GM21528 (cell line): ENCODE measurements at regions not wholly inside any gene's neighbourhood (a gene's known extent, or its start where the extent isn't known, plus 50 kb on each side); places are given as distances from the start of the nearest gene placed in this dataset.
"Not testable (repeated sequence)": the region's sequence is repeated elsewhere in the genome, so short reads cannot be mapped to it uniquely, and the experiment has no call there.

Experiments used
- ATAC-seq: cut with Tn5 transposase; IDR thresholded peaks from one replicate; pipeline ENCODE4 v1.9.1; 2021; ENCODE audit warnings: mild to moderate bottlenecking, moderate library complexity; ENCODE audit not compliant: unreplicated experiment, low FRiP score

GRCh38 chr5:42235241-42235640 is 188.0 kb upstream of the GHR start:
- no peak for ATAC-seq

- ATAC-seq, result no peak
Observed at GRCh38 chr5:42235837-42236236, 187.4 kb upstream of the GHR start.

- ATAC-seq, result no peak
Observed at GRCh38 chr5:42241636-42242035, 181.6 kb upstream of the GHR start.

GRCh38 chr5:42242210-42242609 is 181.0 kb upstream of the GHR start:
- ATAC-seq, result no peak

DNA sequence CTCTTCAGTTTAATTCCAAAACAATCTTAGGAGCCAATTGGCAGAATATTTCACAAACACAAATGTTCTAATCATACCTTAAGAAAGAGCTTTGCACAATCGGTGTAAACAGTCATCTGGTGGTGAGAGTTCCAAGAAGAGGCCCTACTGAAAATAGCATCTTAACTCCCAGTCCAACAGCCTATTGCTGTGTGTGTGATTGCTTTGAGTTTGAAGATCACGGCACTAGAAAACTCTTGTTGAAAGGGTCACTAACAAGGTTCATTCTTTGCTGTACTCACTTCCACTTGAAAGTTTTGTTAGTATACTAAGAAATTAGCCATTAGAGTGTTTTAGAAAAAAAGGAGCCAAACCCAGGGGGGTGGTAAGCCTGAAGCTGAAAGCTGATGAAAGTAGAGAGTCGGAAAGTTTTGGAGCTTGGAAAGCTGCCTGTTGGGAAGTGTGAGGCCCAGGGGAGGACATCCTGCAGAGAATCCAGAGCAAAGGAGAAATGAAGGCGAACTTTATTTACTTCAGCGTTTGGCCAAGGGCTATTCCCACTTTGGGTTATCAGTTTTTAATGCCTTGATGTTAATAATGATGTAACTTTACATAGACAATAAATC is 180.3 kb upstream of the GHR start:
- no peak for ATAC-seq

- no peak for ATAC-seq
Observed at GRCh38 chr5:42252306-42252705, 170.9 kb upstream of the GHR start.

- not testable (repeated sequence) for ATAC-seq
Observed at GRCh38 chr5:42259914-42260313, 163.3 kb upstream of the GHR start.

DNA sequence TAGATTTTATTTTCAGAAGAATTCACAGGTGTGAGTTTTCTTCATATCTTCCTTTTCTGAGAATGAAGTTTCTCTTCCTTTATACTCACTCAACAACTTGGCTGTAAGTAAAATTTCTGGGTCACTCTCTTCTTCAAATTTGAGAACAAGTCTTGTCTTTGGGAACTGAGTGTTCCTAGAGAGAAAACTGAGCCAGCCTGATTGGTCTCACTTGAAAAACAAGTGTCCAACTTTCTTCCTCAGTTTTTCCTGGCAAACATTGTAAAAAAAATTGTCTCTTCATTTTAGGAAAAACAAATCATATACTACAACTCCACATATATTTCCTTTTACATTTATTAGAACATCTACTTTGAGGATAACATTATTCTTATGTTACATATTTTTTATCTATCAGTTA is 156.1 kb upstream of the GHR start:
- ATAC-seq, result no peak

DNA sequence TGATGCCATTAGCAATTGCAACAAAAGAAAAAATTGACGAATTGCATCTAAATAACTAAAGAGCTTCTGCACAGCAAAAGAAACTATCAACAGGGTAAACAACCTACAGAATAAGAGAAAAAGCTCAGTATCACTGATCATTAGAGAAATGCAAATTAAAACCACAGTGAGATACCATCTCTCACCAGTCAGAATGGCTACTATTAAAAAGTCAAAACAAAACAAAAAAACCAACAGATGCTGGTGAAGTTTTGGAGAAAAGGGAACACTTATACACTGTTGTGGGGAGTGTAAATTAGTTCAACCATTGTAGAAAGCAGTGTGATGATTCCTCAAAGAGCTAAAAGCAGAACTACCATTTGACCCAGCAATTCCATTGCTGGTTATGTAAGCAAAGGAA is 155.1 kb upstream of the GHR start:
- ATAC-seq, result not testable (repeated sequence)

DNA sequence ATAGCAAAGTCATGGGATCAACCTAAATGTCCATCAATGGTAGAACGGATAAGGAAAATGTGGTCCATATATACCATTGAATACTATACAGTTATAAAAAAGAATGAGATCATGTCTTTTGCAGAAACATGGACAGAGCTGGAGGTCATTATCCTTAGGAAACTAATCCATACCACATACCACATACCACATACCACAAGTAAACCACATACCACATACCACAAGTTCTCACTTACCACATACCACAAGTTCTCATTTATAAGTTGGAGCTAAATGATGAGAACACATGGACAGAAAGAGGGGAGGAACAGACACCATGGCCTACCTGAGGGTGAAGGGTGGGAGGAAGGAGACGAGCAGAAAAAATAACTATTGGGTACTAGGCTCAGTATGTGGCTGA is 154.6 kb upstream of the GHR start:
- ATAC-seq, result no peak

DNA sequence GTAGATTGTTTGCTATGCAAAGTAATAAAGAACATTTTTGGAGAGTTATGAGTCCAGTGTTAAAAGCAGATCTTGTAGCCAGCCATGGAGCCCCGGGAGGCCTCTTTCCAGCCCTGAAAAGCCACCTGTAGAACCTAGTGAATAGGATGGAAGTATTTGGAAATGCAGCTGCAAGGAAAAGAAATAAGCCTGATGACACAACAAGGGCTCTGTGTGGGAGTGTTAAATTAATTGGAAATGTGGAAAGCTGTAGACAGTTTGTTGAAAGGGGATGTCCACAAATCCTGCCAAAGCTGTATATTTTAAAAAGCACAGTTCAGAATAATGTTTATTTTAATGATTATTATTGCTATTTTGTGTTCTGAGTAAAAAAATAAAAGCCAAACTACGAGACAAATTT is 152.5 kb upstream of the GHR start:
- no peak for ATAC-seq

GRCh38 chr5:42274913-42275312 is 148.3 kb upstream of the GHR start:
- no peak for ATAC-seq

- no peak for ATAC-seq
Observed at GRCh38 chr5:42277293-42277692, 145.9 kb upstream of the GHR start.

- ATAC-seq, result no peak
Observed at GRCh38 chr5:42284584-42284983, 138.7 kb upstream of the GHR start.

DNA sequence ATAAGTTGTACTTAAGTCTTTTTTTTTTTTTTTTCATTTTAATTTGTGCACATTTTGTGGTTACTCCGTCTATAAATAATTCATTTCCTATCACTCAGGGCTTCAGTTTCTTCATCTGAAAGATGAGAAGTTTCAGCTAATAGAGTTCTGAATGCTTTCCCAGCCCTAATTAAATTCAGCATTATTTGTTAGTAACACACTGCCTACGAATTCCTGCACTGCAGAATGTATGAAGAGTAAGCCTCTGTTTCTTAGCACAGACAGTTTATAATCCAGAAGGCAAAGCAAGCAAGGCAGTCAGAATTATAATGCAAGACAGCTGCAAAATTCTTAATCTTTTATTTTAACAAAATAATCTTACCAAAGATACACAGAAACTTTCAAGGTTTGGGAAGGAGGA is 138.0 kb upstream of the GHR start:
- no peak for ATAC-seq

GRCh38 chr5:42300496-42300895 is 122.7 kb upstream of the GHR start:
- ATAC-seq, result no peak

GRCh38 chr5:42301349-42301748 is 121.9 kb upstream of the GHR start:
- ATAC-seq, result no peak

- ATAC-seq, result no peak
Observed at GRCh38 chr5:42302186-42302585, 121.1 kb upstream of the GHR start.

GRCh38 chr5:42306287-42306686 is 117.0 kb upstream of the GHR start:
- no peak for ATAC-seq

- no peak for ATAC-seq
Observed at GRCh38 chr5:42309865-42310264, 113.4 kb upstream of the GHR start.

DNA sequence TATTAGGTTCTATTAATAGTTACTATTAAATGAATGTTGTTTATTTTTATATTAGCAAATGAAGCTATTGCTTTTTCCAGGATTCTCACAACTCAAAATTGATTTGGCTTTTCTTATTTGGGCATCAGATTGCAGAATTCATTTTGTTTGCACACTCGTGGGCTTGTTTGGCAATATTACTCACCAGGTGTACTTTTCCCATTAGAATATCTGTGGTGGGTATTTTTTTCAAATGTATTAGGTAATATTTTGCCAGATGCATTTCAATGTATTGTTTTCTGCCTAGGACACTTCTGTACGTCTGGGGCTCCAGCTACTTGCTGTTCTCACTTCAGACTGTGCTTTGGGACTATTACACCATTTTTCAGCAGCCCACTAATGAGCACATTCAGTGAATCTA is 108.0 kb upstream of the GHR start:
- ATAC-seq, result no peak

DNA sequence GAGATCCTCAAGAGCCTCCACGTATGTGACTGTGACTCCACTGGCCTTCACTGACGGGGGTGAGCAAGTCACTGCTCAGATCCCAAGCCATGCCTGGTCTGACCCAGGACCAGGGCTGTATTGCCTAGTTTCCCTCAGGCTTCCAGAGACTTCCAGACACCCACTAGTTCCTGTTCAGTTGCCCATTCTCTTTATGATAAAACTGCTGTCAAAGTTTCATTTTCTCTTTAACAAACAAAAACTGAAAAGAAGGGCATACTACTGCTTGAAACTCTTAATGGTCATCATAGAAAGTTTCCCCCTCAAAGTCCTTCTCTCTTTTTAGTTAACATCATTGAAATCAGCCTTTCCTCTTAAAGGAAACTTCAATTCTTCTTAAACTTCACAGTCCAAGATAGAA is 105.7 kb upstream of the GHR start:
- no peak for ATAC-seq

DNA sequence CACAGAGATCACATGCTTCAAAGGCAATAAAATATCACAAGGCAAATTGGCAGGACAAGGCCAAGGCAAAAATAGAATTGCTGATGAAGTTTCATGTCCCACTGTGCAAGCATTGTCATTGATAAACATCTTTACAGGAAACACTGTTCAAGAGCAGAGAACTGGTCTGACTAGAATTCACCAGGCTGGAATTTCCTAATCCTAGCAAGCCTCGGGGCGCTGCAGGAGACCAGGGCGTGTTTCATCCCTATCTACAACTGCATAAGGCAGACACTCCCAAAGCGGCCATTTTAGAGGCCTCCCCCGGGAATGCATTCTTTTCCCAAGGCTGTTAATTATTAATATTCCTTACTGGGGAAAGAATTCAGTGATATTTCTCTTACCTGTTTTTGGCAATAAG is 103.7 kb upstream of the GHR start:
- not testable (repeated sequence) for ATAC-seq
